ENCODE measurements at regions not wholly inside any gene's neighbourhood (a gene's known extent, or its start where the extent isn't known, plus 50 kb on each side); places are given as distances from the start of the nearest gene placed in this dataset.

DNA sequence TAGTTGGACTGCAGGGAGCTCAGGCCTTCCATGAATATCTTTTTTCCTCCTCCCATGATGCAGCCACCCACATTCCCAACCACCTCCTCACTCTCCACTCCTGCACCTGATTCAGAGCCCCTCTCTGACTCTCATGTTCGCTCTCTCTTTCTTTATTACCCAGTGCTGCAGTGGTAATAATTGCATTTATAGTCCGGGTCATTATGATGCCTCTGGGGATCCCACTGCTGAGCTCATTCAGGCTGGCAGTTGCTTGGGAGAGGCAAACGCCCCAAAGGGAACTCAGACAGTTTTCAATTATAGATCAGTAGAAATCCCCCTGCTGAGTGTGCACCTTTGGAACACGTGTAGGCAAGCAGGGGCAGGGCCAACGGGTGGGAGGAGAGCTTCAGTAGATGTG, 953.0 kb downstream of the GRID1 start:
- TF ChIP-seq, protein P1, sequence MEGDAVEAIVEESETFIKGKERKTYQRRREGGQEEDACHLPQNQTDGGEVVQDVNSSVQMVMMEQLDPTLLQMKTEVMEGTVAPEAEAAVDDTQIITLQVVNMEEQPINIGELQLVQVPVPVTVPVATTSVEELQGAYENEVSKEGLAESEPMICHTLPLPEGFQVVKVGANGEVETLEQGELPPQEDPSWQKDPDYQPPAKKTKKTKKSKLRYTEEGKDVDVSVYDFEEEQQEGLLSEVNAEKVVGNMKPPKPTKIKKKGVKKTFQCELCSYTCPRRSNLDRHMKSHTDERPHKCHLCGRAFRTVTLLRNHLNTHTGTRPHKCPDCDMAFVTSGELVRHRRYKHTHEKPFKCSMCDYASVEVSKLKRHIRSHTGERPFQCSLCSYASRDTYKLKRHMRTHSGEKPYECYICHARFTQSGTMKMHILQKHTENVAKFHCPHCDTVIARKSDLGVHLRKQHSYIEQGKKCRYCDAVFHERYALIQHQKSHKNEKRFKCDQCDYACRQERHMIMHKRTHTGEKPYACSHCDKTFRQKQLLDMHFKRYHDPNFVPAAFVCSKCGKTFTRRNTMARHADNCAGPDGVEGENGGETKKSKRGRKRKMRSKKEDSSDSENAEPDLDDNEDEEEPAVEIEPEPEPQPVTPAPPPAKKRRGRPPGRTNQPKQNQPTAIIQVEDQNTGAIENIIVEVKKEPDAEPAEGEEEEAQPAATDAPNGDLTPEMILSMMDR (IDR thresholded peaks at IDR 0.05; ENCODE audit: insufficient read depth, low read length, severe bottlenecking): no peak
- no peak for FAIRE-seq

DNA sequence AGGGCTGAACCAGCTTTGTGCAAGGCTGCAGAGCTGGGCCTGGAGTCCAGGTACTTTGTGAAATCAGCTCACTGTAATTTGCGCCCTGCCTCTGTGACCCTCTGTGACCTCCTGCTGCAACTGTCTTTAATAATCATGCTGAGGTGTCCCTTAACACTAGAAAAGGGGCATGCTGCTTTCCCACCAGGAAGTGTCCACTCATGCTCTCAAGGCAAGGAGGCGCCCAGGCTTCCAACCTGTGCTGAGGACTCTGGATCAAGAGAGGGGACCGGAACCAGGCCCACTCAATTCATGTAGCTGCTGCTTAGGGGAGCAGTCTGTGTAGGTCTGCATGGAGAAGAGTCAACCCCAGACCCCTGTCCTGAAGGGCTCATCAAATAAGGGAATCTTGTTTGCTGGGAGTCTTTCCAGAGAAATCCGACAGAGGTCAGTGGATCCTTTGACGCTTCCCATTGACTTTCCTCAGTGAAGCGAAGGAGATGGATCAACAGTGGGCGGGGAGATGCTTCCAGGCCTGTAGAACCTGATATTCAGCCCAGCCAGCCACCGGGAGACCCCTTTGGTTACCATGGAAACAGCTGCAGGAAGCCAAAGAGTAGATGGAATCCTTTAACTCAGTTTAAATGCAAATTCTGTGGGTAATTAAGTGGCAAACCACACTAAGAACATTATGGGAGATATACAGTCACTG, 945.9 kb downstream of the GRID1 start:
- TF ChIP-seq, protein P1 (IDR thresholded peaks at IDR 0.05; ENCODE audit: insufficient read depth, low read length, severe bottlenecking): no peak
- FAIRE-seq (no peak), DNase-seq (ENCODE audit: low read depth) (no peak)
- H3K4me3 ChIP-seq (ENCODE audit: low read depth, low read length): no peak overlapping the region
- no peaks in the 10 kb centered on the region for H3K36me3 ChIP-seq (ENCODE audit: control insufficient read depth, insufficient read depth, low read length)
- H3K27me3 ChIP-seq (ENCODE audit: control insufficient read depth, insufficient read depth, low read length): no peaks in the 10 kb centered on the region

More for the DNA sequence above, 953.0 kb downstream of the GRID1 start:
- no peaks in the 10 kb centered on the region for H3K36me3 ChIP-seq (ENCODE audit: control insufficient read depth, insufficient read depth, low read length)
- no peak for DNase-seq (ENCODE audit: low read depth)
- H3K27me3 ChIP-seq (ENCODE audit: control insufficient read depth, insufficient read depth, low read length): no peaks in the 10 kb centered on the region
- no peak overlapping the region for H3K4me3 ChIP-seq (ENCODE audit: low read depth, low read length)

DNA sequence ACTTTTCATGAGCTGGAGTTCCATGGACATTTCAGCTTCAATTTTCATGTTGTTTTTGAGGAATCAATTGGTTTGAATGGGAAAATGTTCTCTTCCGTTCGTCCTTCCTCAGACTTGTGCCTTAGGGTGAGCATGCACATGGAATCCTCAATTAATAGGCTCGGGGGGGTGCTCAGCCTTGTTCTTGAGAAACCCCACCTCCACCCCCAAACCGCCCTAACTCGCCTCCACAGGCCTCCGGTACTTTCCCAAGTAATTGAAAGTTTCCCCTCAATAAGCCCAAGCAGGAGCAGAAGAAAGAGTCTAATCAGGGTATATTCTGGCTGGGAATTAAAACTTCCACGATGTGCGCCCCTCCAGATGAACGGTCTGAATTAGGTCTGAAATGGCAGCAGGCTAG, 945.2 kb downstream of the GRID1 start:
- no peak overlapping the region for H3K4me3 ChIP-seq (ENCODE audit: low read depth, low read length)
- TF ChIP-seq, protein P1 (IDR thresholded peaks at IDR 0.05; ENCODE audit: insufficient read depth, low read length, severe bottlenecking): no peak
- no peaks in the 10 kb centered on the region for H3K27me3 ChIP-seq (ENCODE audit: control insufficient read depth, insufficient read depth, low read length)
- no peak for DNase-seq (ENCODE audit: low read depth)
- H3K36me3 ChIP-seq (ENCODE audit: control insufficient read depth, insufficient read depth, low read length): no peaks in the 10 kb centered on the region
- FAIRE-seq: no peak

DNA sequence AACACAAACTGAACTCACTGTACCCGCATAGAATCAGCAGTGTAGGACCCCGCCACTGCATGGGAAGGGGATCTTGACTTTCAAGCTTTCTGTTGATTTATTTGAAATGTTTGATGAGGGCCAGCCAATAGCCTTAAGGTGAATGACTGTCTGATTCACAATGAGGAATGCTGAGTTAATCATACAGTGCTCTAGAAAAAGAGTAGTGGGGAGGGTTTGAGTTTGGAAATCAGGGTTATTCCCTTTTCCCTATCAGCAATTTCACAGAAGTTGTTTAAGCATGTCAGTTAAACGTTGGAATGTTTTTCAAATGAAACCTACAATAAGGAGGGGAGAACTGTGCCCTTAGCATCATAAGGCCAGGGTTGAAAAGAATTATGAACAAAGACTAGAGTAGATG, 937.5 kb downstream of the GRID1 start:
- TF ChIP-seq, protein P1 (IDR thresholded peaks at IDR 0.05; ENCODE audit: insufficient read depth, low read length, severe bottlenecking): no peak
- no peaks in the 10 kb centered on the region for H3K27me3 ChIP-seq (ENCODE audit: control insufficient read depth, insufficient read depth, low read length)
- H3K36me3 ChIP-seq (ENCODE audit: control insufficient read depth, insufficient read depth, low read length): no peaks in the 10 kb centered on the region
- no peak overlapping the region for H3K4me3 ChIP-seq (ENCODE audit: low read depth, low read length)
- FAIRE-seq (no peak), DNase-seq (ENCODE audit: low read depth) (peak; percentile 76)

DNA sequence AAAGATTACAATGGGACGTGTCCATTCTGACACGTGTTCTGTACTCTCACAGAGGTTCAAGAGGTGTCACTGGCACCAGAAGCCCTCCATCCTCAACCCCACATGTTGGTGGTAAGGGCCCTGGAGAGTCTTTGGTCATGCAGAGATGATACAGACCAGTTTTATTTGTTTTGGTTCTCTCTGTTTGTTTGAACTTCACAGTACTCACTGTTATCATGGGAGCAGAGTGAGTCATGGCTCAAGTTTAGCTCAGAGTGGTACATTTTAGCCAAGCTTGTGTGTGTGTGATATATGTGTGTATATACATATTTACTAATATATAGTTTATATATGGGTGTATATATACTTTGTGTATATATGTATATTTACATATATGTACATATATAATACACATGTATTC, 935.6 kb downstream of the GRID1 start:
- peak; percentile 67 for DNase-seq (ENCODE audit: low read depth)
- no peaks in the 10 kb centered on the region for H3K36me3 ChIP-seq (ENCODE audit: control insufficient read depth, insufficient read depth, low read length)
- H3K27me3 ChIP-seq (ENCODE audit: control insufficient read depth, insufficient read depth, low read length): no peaks in the 10 kb centered on the region
- FAIRE-seq: no peak
- no peak overlapping the region for H3K4me3 ChIP-seq (ENCODE audit: low read depth, low read length)
- TF ChIP-seq, protein P1 (IDR thresholded peaks at IDR 0.05; ENCODE audit: insufficient read depth, low read length, severe bottlenecking): no peak

DNA sequence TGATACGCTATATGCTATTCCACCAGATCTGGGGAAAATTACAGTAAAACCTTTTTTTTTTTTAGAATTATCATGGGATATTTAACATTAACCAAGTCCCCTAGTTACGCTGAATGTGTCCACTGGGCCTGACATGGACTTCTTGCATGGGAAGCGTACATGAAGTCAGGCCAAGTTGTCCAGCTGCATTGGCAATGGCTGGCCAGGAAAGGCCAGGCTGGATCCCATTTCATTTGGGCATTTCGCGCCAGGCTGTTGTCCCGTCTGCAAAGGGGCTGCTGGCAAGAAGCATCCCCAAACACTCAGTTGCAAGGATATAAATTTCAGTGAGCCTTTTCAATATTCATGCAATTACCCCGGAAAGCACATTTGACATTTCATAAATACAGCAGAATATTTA, 933.3 kb downstream of the GRID1 start:
- no peaks in the 10 kb centered on the region for H3K27me3 ChIP-seq (ENCODE audit: control insufficient read depth, insufficient read depth, low read length)
- no peak overlapping the region for H3K4me3 ChIP-seq (ENCODE audit: low read depth, low read length)
- H3K36me3 ChIP-seq (ENCODE audit: control insufficient read depth, insufficient read depth, low read length): no peaks in the 10 kb centered on the region
- DNase-seq (ENCODE audit: low read depth): no peak
- FAIRE-seq: no peak
- TF ChIP-seq, protein P1 (IDR thresholded peaks at IDR 0.05; ENCODE audit: insufficient read depth, low read length, severe bottlenecking): no peak

Measured in bronchial epithelial cell (primary cell).